SHP77 (cell line): ENCODE measurements at regions not wholly inside any gene's neighbourhood (a gene's known extent, or its start where the extent isn't known, plus 50 kb on each side); places are given as distances from the start of the nearest gene placed in this dataset.

Experiments
- DNase-seq, 2 experiments: peaks; one replicate each; lab custom pipeline; 2025; lab: John Stamatoyannopoulos, UW

GRCh38 chr10:3310016-3310784 is 137.6 kb upstream of the PITRM1 start:
- DNase-seq, result no peak

GRCh38 chr10:3306050-3306449 is 133.5 kb upstream of the PITRM1 start:
- no peak for DNase-seq

GRCh38 chr10:3295582-3296151 is 123.1 kb upstream of the PITRM1 start:
- no peak for DNase-seq

GRCh38 chr10:3294919-3295581 is 122.5 kb upstream of the PITRM1 start:
- peak in 1 of 2 experiments; percentile 48 for DNase-seq

DNA sequence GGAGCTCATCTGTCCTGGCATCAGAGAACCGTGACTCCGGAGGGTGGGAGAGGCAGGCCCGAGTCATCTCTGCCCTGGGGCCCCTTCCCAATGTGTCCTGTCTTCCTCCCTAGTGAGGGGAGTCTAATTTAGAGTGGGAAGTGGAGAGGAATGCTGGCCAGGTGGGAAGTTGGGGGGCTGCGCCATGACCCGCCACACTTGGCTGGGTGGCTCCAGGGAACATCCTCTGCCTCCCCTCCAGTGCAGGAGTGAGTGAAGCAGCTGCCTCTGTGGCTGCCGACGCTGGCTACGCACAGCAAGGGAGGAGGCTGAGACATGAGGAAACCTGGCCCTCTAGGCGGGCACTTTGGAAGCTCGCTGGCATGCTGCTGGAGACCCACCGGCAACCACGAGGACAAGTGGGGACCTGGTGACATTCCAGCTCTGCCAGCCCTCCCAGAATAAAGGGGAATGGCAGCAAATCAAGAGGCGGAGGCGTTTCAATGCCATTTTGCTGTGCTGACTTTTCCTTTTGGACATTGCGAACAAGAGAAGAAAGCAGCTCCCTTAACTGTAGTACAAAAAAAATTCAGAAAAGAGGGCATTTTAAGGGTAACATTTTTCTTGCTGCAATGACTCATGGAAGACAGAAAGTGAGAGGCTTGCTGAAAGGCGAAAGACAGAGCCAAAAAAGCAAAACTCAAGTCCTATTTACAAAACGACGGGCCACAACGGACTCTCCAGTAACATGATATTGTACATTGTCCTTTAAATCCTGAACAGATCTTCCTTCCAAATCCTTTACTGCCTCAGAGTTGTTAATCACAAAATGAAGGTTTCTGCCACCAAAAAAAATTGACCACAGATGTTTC is 121.2 kb upstream of the PITRM1 start:
- DNase-seq, result no peak

DNA sequence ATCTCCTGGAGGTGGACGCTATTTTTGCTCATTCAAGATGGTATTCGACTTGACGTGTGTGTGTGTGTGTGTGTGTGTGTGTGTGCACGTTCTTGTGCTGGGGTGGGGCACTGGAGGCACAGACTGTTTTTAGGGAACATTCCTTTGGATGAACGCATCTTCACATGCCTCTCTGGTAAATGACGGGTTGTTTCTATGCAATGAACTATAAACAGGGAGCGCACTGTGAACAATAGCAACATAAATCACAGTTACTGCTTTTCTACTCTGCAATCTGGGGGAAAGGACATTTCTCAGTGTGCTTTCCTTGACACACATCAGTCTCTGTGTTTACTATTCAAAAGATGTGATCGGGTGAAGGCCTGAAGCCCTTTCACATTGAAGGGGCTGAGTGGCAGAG is 120.1 kb upstream of the PITRM1 start:
- DNase-seq, result no peak

- DNase-seq, result no peak
These were observed 118.0 kb upstream of the PITRM1 start for GRCh38 chr10:3290550-3290949.

GRCh38 chr10:3287572-3288445 is 115.2 kb upstream of the PITRM1 start:
- peak in 1 of 2 experiments; percentile 15 for DNase-seq

DNA sequence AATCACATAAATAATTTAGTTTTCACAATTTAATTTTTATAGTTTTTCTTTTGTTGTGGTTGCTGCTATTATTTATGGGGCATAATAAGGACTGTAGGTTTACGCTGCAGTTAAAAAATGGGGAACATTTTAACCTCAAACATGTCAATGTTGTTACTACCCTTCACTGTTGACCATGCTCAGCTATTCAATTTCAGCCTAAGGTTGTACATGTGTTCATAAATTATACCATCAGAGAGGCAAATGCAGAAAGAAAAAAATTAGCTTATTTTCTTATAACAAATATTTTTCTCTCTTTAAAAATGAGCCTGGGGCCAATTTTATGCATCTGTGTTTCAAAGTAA is 110.1 kb upstream of the PITRM1 start:
- DNase-seq, result no peak

DNA sequence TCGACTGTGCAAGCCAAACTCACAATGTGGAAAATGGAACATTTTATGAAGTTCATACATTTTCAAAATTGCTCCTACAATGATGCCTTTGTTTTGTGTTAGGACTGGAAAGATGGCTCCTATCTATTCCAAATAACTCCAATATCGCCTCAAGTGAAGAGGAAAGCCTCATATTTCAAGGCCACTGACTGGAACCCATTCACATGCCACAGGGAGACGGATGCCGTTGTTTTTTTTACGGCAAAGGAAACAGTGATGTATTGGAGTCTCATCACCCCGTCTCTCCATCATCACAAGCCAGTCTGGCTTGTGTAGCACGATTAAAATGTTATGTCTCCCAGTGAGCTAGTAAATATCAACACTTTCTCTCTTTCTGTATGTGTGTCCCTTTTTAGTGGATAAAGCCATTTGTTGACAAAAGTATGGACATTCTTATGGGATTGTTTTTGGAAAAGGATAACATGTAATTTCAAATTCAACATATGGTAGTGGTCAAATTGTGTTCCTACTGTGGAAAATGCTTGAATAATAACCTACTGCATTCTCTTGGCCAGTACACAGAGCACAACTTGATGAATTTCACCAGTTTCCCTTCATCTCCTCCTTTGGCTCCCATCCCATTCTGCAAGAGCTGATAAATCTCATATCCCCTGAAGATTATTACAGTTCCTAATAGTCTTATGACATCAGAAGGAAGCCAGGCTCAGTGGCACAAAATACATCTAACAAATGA is 109.5 kb upstream of the PITRM1 start:
- no peak for DNase-seq

GRCh38 chr10:3278771-3279170 is 106.2 kb upstream of the PITRM1 start:
- DNase-seq, result no peak

DNA sequence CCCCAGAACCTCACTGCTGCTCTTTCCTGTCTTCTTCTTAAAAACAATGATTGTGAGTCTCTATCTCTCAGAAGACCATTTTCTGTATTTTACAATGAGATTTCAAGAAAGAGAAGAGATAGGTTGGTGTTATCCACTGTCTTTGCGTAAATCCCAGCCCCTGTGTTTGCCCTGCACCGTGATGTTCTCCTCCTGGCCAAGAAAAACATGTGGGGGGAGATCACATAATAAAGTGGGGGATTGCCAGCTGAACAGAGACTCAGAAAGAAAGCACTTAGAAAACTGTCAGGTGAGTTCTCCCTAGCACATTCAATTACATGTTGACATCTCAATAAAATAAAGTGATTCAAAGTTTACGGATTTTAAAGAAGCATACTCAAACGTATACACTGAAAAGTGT is 105.0 kb upstream of the PITRM1 start:
- no peak for DNase-seq

DNA sequence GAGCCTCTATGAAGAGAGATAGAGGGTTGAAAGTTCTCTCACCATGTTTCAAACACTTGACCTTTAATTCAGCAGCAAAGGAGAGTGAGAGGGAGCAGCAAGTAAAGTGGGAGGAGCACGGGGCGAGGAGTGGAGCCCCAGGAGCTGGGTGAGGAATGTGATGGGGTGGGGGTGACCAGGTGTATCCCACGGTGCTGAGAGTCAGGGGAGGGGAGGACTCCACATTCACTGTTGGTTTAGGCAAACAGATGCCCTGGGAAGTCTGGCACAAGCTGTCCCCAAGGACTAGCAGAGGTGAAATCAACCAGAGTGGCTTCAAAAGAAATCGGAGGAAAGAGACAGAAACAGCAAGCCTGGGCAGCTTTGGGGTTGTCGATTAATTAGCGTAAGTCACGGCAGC is 101.8 kb upstream of the PITRM1 start:
- DNase-seq, result no peak

- no peak for DNase-seq
These were observed 101.4 kb upstream of the PITRM1 start for GRCh38 chr10:3273966-3274365.

- DNase-seq, result no peak
These were observed 99.7 kb upstream of the PITRM1 start for GRCh38 chr10:3272300-3272699.

DNA sequence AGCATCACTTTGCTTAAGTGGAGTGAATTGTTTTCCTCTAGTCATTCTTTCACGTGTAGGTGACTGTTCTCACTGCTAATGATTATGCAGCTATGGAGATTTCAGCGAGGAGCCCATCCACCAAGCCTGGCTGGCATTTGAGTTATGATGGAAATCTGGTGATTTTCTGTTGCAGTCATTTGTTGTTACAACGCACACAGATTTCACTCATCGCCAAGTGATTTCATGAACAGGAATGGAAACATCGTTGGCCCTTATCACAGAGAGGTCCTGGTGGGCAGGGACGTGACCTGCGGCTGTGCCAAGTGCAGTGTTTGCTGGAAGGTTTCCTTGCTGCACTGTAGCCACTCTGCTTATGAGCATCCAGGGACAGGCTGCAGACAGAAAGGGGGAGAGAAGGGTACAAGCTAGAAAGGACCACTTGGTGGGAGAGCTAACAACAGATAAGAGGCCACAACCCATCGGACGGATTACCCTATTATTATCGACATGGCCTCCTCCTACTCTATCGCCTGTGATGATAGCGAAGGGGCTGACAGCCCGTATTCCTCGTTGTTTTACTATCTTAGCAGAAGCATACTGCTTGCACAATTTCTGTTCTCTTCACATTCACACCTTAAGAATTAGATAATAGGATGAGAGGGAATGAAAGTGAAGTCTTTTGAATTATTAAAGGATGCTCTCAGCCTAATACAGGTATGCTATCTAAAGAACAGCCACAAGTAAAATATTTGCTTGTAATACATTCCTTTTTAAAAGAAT is 99.0 kb upstream of the PITRM1 start:
- no peak for DNase-seq

GRCh38 chr10:3270577-3271316 is 98.2 kb upstream of the PITRM1 start:
- DNase-seq, result no peak

DNA sequence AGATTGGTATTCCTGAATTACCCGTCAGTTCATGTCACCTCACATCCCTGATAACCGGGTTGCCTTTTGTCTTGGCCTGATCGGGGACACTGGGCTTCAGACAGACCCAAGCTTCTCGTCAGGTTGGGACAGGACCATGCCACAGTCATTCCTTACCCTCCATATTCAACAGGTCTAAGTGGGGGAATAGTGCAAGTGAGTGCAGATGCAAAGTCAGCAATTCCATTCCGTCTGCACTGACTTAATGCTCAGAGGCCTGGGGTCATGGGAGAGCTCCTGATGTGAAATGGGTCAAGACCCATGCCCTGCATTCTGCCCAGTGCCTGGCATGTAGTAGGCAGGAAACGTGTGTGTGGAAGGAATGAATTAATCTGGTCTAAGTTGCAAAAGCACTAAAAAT is 95.4 kb upstream of the PITRM1 start:
- no peak for DNase-seq

GRCh38 chr10:3265088-3265487 is 92.5 kb upstream of the PITRM1 start:
- no peak for DNase-seq
